Endothelial cell of umbilical vein (primary cell): ENCODE measurements at regions not wholly inside any gene's neighbourhood (a gene's known extent, or its start where the extent isn't known, plus 50 kb on each side); places are given as distances from the start of the nearest gene placed in this dataset.

Experiments used
- CTCF ChIP-seq, 2 donors: IDR thresholded peaks; 1 replicate in 1 of 2; 2 replicates in 1 of 2; pipeline ENCODE4 v1.5.1; 2011; ENCODE audit warnings: low read length in 2 of 2, mild to moderate bottlenecking in 2 of 2, moderate library complexity in 2 of 2, control low read depth in 1 of 2, inconsistent platforms in 1 of 2, low read depth in 1 of 2; ENCODE audit not compliant: insufficient read depth in 1 of 2; ENCODE audit errors: extremely low read depth in 1 of 2
- EZH2 ChIP-seq: IDR thresholded peaks from 2 replicates; pipeline ENCODE4 v1.6.1; 2012; ENCODE audit warnings: borderline replicate concordance, low read depth, mild to moderate bottlenecking, moderate library complexity, low read length, inconsistent platforms; ENCODE audit not compliant: severe bottlenecking
- FOS ChIP-seq: IDR thresholded peaks from 2 replicates; pipeline ENCODE4 v1.6.1; 2011; ENCODE audit warnings: mild to moderate bottlenecking, low read length, moderate library complexity, borderline replicate concordance; ENCODE audit not compliant: insufficient read depth
- GATA2 ChIP-seq: IDR thresholded peaks from 2 replicates; pipeline ENCODE4 v1.7.0; 2011; ENCODE audit warnings: low read depth, mild to moderate bottlenecking, moderate library complexity, mixed read lengths, low read length; ENCODE audit not compliant: insufficient read length, insufficient read depth
- JUN ChIP-seq: IDR thresholded peaks from 2 replicates; pipeline ENCODE4 v1.6.1; 2011; ENCODE audit warnings: borderline replicate concordance, low read depth; ENCODE audit not compliant: insufficient read length, insufficient read depth
- MAX ChIP-seq: IDR thresholded peaks from 2 replicates; pipeline ENCODE4 v1.6.1; 2011; ENCODE audit not compliant: insufficient read depth, insufficient read length
- MYC ChIP-seq: IDR thresholded peaks from one replicate; pipeline ENCODE4 v1.6.1; 2011; ENCODE audit warnings: mild to moderate bottlenecking, low read depth, low read length
- POLR2A ChIP-seq: IDR thresholded peaks from 2 replicates; pipeline ENCODE4 v1.6.1; 2012; ENCODE audit warnings: low read depth, mild to moderate bottlenecking, control low read depth, low read length
- POLR2AphosphoS5 ChIP-seq: IDR thresholded peaks from 2 replicates; pipeline ENCODE4 v1.6.1; 2012; ENCODE audit warnings: low read depth, mild to moderate bottlenecking, control low read depth, low read length, moderate library complexity; ENCODE audit not compliant: insufficient read depth

DNA sequence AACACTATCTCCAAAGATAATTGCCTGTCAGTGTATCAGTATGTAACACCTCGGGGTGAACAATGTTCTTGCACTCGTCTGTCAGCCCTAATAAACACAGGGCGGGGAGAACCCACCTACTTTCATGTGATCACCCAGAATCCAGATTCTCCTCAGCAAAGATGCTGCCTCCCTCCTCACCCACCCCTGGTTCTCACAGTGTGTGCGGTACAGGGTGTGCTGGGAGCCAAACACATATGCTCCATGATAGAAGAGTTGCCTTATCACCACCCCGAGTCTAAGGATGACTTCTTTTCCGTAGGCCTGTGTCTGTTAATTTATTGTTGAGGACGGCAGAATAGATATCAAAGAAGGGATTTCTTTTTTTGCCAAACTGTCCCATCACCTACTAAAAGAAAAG lies 206.1 kb downstream of the TLE3 start:
- TF ChIP-seq CTCF (IDR thresholded peaks at IDR 0.05; ENCODE audit: extremely low read depth in 1 of 2, insufficient read depth in 1 of 2, low read depth in 1 of 2, low read length in 2 of 2) (no peak), EZH2 (no peak), POLR2AphosphoS5 (no peak), POLR2A (no peak), JUN (no peak), MAX (no peak), FOS (no peak), GATA2 (no peak), MYC (no peak)
